ENCODE measurements at regions not wholly inside any gene's neighbourhood (a gene's known extent, or its start where the extent isn't known, plus 50 kb on each side); places are given as distances from the start of the nearest gene placed in this dataset.

DNA sequence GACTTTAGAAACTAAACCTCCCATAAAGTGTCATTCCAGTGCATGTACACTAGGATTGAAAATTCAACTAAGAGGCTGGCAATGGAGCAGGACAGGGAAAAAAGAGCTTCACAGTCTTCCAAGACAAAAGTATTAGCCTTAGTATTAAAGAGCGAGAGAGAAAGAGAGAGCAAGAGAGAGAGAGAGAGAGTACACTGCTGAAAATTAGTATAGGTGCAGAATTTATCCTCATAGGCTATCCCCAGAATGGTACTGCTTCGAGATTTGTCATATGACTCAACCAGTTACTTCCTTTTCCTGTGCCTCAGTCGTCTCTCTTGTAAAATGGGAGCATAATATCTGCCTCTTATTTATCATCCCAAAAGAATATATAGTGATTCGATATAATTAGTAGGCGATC is 543.2 kb upstream of the JARID2 start:
- no peak overlapping the region for H3K4me3 ChIP-seq (ENCODE audit: low read length in 3 of 3)
- peaks cover 0 to 2% (median 0%) of the 10 kb centered on the region in 3 donors for H3K9me3 ChIP-seq (ENCODE audit: control insufficient read depth in 3 of 3, low read length in 3 of 3)
- no peak overlapping the region for H3K9ac ChIP-seq (ENCODE audit: low read depth in 1 of 3, low read length in 3 of 3)
- H3K27me3 ChIP-seq (ENCODE audit: control insufficient read depth in 3 of 3, insufficient read depth in 3 of 3, low read length in 3 of 3): no peaks in the 10 kb centered on the region
- no peak overlapping the region for H3K27ac ChIP-seq (ENCODE audit: low read depth, low read length)
- H3K4me1 ChIP-seq (ENCODE audit: control insufficient read depth in 3 of 3, insufficient read depth in 3 of 3, low read length in 3 of 3): peaks cover 6 to 11% (median 9%) of the 10 kb centered on the region in 3 donors
- no peaks in the 10 kb centered on the region for H3K36me3 ChIP-seq (ENCODE audit: control insufficient read depth in 3 of 3, insufficient read depth in 3 of 3, low read length in 3 of 3)

DNA sequence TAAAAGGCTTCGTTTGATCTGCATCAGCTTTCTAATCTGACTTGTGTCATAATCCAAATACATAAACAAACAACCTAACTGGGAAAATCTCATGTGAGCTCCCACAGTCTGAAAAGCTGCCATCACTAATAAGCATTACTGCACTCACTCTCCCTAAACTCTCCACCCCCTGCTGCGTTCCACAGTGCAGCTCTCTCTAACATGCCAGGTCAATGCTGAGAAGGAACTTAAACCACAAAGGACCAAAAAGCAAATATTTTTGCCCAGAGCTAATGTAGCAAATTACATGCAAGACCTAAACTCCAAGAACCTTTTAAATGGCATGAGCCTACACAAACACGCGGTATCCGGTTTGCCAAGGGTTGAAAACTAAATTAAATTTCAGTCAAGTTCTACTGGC is 542.3 kb upstream of the JARID2 start:
- H3K4me1 ChIP-seq (ENCODE audit: control insufficient read depth in 3 of 3, insufficient read depth in 3 of 3, low read length in 3 of 3): peaks cover 6 to 11% (median 9%) of the 10 kb centered on the region in 3 donors
- H3K4me3 ChIP-seq (ENCODE audit: low read length in 3 of 3): no peak overlapping the region
- no peaks in the 10 kb centered on the region for H3K27me3 ChIP-seq (ENCODE audit: control insufficient read depth in 3 of 3, insufficient read depth in 3 of 3, low read length in 3 of 3)
- H3K27ac ChIP-seq (ENCODE audit: low read depth, low read length): no peak overlapping the region
- peaks cover 0 to 2% (median 0%) of the 10 kb centered on the region in 3 donors for H3K9me3 ChIP-seq (ENCODE audit: control insufficient read depth in 3 of 3, low read length in 3 of 3)
- H3K9ac ChIP-seq (ENCODE audit: low read depth in 1 of 3, low read length in 3 of 3): no peak overlapping the region
- H3K36me3 ChIP-seq (ENCODE audit: control insufficient read depth in 3 of 3, insufficient read depth in 3 of 3, low read length in 3 of 3): no peaks in the 10 kb centered on the region

DNA sequence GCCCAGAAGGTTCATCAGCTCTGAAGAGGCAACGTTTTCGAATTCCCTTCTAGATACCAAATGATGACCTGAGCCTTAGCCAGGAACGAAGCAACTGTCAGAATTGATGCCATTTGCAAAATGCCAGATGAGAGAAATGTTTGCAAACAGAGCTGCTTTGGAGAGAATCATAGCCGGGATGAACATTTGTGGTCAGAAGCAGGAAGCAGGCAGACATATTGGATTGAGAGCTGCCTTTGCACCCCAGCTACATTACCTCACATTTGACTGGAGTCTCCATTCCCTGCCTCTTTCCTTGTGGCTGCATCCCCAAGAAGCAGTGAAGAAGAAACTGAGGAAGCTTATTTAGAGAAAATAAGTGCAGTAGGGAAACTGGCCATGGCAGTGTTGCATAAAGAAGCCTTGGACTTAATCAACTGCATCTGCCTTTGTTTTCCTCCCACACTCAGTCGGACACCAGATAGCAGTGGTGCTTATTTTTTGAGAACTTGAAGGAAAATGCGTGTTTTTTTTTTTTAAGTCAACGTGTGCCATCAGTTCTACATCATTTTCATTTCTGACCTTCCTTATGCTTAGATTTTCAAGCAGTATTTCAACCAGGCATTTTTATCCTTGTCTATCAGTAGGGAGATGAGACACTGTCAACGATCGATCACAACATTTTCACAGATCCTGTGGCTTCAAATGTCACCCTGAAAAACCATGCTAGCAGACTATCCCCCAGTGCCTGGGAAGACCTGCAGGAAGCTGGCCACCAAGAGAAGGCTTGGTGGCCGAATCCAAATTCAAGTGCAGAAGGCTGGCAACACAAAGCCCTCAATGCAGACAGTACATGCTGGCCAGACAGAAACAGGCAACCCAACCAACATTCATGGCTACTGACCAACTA is 541.2 kb upstream of the JARID2 start:
- Histone ChIP-seq H3K27ac (ENCODE audit: low read depth, low read length) (no peak overlapping the region), H3K4me1 (ENCODE audit: control insufficient read depth in 3 of 3, insufficient read depth in 3 of 3, low read length in 3 of 3) (peaks cover 6 to 11% (median 9%) of the 10 kb centered on the region in 3 donors), H3K4me3 (ENCODE audit: low read length in 3 of 3) (no peak overlapping the region), H3K27me3 (ENCODE audit: control insufficient read depth in 3 of 3, insufficient read depth in 3 of 3, low read length in 3 of 3) (no peaks in the 10 kb centered on the region), H3K9ac (ENCODE audit: low read depth in 1 of 3, low read length in 3 of 3) (no peak overlapping the region), H3K9me3 (ENCODE audit: control insufficient read depth in 3 of 3, low read length in 3 of 3) (peaks cover 0 to 2% (median 0%) of the 10 kb centered on the region in 3 donors), H3K36me3 (ENCODE audit: control insufficient read depth in 3 of 3, insufficient read depth in 3 of 3, low read length in 3 of 3) (no peaks in the 10 kb centered on the region)

DNA sequence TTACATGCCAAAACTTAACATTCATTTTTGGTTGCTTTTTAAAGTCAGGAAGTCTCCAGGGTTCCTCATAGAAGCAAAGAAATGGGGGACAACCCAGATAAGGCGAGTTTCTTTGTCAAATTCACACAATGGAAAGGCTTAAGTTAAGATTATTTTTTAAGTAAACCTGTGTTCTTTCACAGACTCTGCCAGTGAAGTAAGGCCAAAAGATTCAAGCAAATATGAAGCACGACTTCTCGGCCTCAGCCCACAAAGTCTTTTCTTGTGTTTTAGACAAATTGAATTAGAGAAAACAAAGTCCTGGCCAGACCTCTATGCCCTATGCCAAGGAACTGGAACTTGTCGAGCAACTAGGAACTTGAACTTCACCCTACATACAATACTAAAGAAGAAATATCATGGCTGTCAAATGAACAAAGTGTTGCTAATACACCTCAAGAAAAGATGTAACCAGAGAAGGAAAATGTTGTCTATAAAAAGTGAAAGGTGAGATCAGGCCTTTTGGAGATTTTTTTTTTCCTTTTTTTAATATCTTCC is 540.0 kb upstream of the JARID2 start:
- peaks cover 6 to 11% (median 9%) of the 10 kb centered on the region in 3 donors for H3K4me1 ChIP-seq (ENCODE audit: control insufficient read depth in 3 of 3, insufficient read depth in 3 of 3, low read length in 3 of 3)
- peak overlapping the region; percentile 54 for H3K27ac ChIP-seq (ENCODE audit: low read depth, low read length)
- no peak overlapping the region for H3K4me3 ChIP-seq (ENCODE audit: low read length in 3 of 3)

DNA sequence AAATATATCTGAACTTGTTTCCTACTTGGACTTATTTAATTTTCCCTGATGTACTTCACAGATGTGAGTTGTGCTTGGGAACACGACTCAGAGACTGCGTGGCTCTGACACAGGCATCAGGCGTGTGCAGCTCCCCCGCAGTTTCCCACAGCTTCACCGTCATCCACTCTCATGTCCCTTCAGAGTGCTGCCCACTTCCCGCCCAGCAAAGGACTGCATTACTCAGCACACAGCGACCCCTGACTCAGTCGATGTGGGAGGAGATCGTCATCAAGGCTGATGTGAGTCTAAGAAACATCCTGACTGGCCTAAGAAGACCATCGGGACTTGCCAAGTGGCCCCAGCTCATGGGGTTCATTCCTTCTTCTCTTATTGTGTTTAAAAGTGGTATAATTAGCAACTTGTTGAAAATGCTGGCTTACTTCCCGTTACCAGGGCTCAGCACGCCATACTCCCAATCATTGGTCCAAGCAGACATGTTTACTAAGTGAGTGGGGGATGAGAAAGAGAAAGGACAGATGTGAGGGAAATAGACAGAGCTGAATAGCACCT is 539.4 kb upstream of the JARID2 start:
- Histone ChIP-seq H3K4me1 (ENCODE audit: control insufficient read depth in 3 of 3, insufficient read depth in 3 of 3, low read length in 3 of 3) (peaks cover 6 to 11% (median 9%) of the 10 kb centered on the region in 3 donors), H3K27me3 (ENCODE audit: control insufficient read depth in 3 of 3, insufficient read depth in 3 of 3, low read length in 3 of 3) (no peaks in the 10 kb centered on the region), H3K9ac (ENCODE audit: low read depth in 1 of 3, low read length in 3 of 3) (no peak overlapping the region), H3K36me3 (ENCODE audit: control insufficient read depth in 3 of 3, insufficient read depth in 3 of 3, low read length in 3 of 3) (no peaks in the 10 kb centered on the region), H3K27ac (ENCODE audit: low read depth, low read length) (peak overlapping the region; percentile 64), H3K9me3 (ENCODE audit: control insufficient read depth in 3 of 3, low read length in 3 of 3) (peaks cover 0 to 2% (median 0%) of the 10 kb centered on the region in 3 donors), H3K4me3 (ENCODE audit: low read length in 3 of 3) (no peak overlapping the region)

More for the DNA sequence above, 540.0 kb upstream of the JARID2 start:
- Histone ChIP-seq H3K9ac (ENCODE audit: low read depth in 1 of 3, low read length in 3 of 3) (no peak overlapping the region), H3K36me3 (ENCODE audit: control insufficient read depth in 3 of 3, insufficient read depth in 3 of 3, low read length in 3 of 3) (no peaks in the 10 kb centered on the region), H3K9me3 (ENCODE audit: control insufficient read depth in 3 of 3, low read length in 3 of 3) (peaks cover 0 to 2% (median 0%) of the 10 kb centered on the region in 3 donors), H3K27me3 (ENCODE audit: control insufficient read depth in 3 of 3, insufficient read depth in 3 of 3, low read length in 3 of 3) (no peaks in the 10 kb centered on the region)

DNA sequence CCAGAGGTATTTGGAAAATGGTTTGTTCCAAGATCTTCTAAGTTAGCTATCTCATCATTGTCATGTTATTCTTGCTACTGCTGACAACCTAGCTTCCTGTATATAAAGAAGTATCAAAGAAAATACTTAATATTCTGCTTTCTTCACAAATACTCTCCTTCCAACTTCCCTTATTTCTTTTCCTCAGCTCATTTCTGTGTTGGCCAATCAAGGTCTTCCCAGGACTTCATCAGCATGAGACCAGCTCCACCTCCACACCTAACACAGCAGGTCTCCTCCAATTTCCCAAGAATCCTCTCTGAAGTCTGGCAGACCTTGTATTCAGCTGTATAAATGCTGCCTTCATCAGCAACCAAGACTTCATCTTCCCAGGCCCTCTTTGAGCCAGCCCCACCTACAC is 538.6 kb upstream of the JARID2 start:
- H3K4me3 ChIP-seq (ENCODE audit: low read length in 3 of 3): no peak overlapping the region
- H3K9me3 ChIP-seq (ENCODE audit: control insufficient read depth in 3 of 3, low read length in 3 of 3): peaks cover 0 to 2% (median 0%) of the 10 kb centered on the region in 3 donors
- no peak overlapping the region for H3K9ac ChIP-seq (ENCODE audit: low read depth in 1 of 3, low read length in 3 of 3)
- H3K27me3 ChIP-seq (ENCODE audit: control insufficient read depth in 3 of 3, insufficient read depth in 3 of 3, low read length in 3 of 3): no peaks in the 10 kb centered on the region
- H3K36me3 ChIP-seq (ENCODE audit: control insufficient read depth in 3 of 3, insufficient read depth in 3 of 3, low read length in 3 of 3): no peaks in the 10 kb centered on the region
- H3K27ac ChIP-seq (ENCODE audit: low read depth, low read length): no peak overlapping the region
- H3K4me1 ChIP-seq (ENCODE audit: control insufficient read depth in 3 of 3, insufficient read depth in 3 of 3, low read length in 3 of 3): peaks cover 6 to 11% (median 9%) of the 10 kb centered on the region in 3 donors

DNA sequence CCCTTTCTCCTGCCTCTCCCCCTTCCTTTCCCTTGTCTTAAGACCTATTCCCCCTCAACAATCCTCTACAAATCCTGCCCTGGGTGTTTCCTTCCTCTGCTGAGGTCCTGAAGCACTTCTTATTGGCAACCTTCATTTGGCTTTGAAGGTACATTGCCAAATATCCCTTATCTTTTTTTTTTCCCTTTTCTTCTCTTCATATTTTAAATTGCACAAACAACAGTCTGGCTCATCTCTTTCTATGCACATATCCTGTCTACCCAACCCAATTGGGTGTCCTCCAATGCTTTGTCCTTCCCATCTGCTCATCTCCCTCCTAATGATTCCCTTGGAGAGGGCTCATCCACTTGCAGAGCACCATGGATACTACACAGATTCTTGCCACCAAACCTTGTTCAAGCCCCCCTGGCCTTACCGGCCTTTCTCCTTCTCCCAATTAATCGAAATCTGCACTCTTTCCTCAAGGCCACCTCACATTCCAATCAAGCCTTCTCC is 537.9 kb upstream of the JARID2 start:
- Histone ChIP-seq H3K27ac (ENCODE audit: low read depth, low read length) (no peak overlapping the region), H3K9me3 (ENCODE audit: control insufficient read depth in 3 of 3, low read length in 3 of 3) (peaks cover 0 to 2% (median 0%) of the 10 kb centered on the region in 3 donors), H3K9ac (ENCODE audit: low read depth in 1 of 3, low read length in 3 of 3) (no peak overlapping the region), H3K36me3 (ENCODE audit: control insufficient read depth in 3 of 3, insufficient read depth in 3 of 3, low read length in 3 of 3) (no peaks in the 10 kb centered on the region), H3K4me1 (ENCODE audit: control insufficient read depth in 3 of 3, insufficient read depth in 3 of 3, low read length in 3 of 3) (peaks cover 11 to 14% (median 13%) of the 10 kb centered on the region in 3 donors), H3K4me3 (ENCODE audit: low read length in 3 of 3) (no peak overlapping the region), H3K27me3 (ENCODE audit: control insufficient read depth in 3 of 3, insufficient read depth in 3 of 3, low read length in 3 of 3) (no peaks in the 10 kb centered on the region)

DNA sequence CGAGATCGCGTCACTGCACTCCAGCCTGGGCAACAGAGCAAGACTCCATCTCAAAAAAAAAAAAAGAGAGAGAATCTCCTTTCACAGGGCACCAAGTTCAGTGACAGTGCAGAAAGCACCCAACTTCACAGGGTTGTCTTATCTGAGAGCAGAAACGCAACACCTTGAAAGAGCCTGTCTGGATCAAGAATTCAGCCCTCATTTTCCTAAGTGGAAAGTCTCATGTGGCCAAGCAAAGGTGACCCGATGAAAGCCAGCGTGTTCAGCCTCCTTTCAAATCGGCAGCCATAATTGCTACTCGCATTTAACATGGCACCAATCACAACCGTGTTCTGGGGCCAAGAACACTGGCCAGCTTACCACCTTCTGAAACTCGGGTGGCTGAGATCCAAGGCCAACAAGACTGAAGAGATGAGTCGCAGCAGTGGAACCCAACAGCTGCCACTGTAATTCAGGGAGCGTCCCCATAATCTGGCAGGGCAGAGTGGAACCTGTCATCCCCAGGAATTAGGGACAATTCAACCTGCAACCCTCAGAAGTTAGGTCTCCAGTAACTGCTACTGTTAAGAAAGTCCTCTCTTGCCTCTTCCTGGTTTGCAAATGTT is 536.7 kb upstream of the JARID2 start:
- Histone ChIP-seq H3K4me1 (ENCODE audit: control insufficient read depth in 3 of 3, insufficient read depth in 3 of 3, low read length in 3 of 3) (peaks cover 16 to 20% (median 20%) of the 10 kb centered on the region in 3 donors), H3K36me3 (ENCODE audit: control insufficient read depth in 3 of 3, insufficient read depth in 3 of 3, low read length in 3 of 3) (no peaks in the 10 kb centered on the region), H3K27me3 (ENCODE audit: control insufficient read depth in 3 of 3, insufficient read depth in 3 of 3, low read length in 3 of 3) (no peaks in the 10 kb centered on the region), H3K9ac (ENCODE audit: low read depth in 1 of 3, low read length in 3 of 3) (no peak overlapping the region), H3K4me3 (ENCODE audit: low read length in 3 of 3) (no peak overlapping the region), H3K27ac (ENCODE audit: low read depth, low read length) (no peak overlapping the region), H3K9me3 (ENCODE audit: control insufficient read depth in 3 of 3, low read length in 3 of 3) (peaks cover 0 to 2% (median 0%) of the 10 kb centered on the region in 3 donors)

DNA sequence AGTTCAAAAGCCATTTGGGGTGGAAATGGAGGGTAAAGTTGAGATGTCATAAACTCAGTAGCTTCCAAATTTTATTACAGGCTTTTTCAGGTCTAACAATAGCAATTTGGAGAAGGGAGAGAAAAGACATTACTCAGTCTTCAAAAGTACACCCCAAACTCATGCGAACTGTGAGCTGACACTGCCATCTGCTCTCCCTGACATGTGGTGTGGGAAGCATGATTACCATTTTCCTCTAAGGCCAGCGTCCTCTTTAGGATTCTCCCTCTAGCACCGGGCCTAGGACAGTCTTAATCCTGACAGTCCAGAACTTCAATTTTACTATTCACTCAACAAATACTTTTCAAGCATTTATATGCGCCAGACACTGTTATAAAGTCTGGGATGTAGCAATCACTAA is 536.0 kb upstream of the JARID2 start:
- no peaks in the 10 kb centered on the region for H3K27me3 ChIP-seq (ENCODE audit: control insufficient read depth in 3 of 3, insufficient read depth in 3 of 3, low read length in 3 of 3)
- H3K9me3 ChIP-seq (ENCODE audit: control insufficient read depth in 3 of 3, low read length in 3 of 3): peaks cover 0 to 2% (median 0%) of the 10 kb centered on the region in 3 donors
- no peak overlapping the region for H3K4me3 ChIP-seq (ENCODE audit: low read length in 3 of 3)
- H3K27ac ChIP-seq (ENCODE audit: low read depth, low read length): no peak overlapping the region
- H3K9ac ChIP-seq (ENCODE audit: low read depth in 1 of 3, low read length in 3 of 3): no peak overlapping the region
- H3K36me3 ChIP-seq (ENCODE audit: control insufficient read depth in 3 of 3, insufficient read depth in 3 of 3, low read length in 3 of 3): no peaks in the 10 kb centered on the region
- peaks cover 16 to 20% (median 20%) of the 10 kb centered on the region in 3 donors for H3K4me1 ChIP-seq (ENCODE audit: control insufficient read depth in 3 of 3, insufficient read depth in 3 of 3, low read length in 3 of 3)
